NCI-H1092 (cell line): ENCODE measurements at regions not wholly inside any gene's neighbourhood (a gene's known extent, or its start where the extent isn't known, plus 50 kb on each side); places are given as distances from the start of the nearest gene placed in this dataset.

Source experiments
- DNase-seq: peaks from one replicate; lab custom pipeline; 2025; lab: John Stamatoyannopoulos, UW

DNA sequence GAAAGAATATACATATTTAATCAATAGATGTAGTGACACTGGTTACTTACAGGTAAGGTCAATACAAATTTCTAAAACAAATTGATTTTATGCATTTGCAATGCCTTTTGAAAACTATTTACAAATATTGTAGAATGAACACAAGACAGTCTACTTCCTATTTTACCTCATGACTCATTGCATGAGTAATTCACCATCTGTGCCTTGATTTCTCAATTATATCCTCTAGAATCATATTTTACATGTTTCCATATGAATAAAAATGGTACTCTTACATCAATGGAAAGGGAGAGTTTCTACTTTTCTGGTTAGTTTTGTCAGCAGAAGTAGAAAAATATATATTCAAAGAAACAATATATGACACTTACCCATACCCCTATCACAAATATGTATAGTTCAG, 203.8 kb upstream of the CDH7 start:
- DNase-seq, result no peak

DNA sequence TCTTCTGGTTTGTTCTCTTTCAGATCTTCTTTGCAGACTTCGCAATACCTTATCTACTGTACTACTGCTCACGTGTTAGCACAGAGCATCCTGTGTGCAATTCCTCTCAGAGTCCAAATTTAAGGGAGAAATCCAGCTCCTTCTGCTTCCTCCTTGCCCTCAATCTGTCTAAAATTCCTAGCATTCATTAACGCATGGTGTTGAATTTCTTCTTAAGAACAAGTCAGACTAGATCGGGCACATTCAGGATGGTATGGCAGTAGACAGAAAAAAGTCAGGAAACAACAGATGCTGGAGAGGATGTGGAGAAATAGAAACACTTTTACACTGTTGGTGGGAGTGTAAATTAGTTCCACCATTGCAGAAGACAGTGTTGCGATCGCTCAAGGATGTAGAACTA, 206.1 kb upstream of the CDH7 start:
- no peak for DNase-seq

DNA sequence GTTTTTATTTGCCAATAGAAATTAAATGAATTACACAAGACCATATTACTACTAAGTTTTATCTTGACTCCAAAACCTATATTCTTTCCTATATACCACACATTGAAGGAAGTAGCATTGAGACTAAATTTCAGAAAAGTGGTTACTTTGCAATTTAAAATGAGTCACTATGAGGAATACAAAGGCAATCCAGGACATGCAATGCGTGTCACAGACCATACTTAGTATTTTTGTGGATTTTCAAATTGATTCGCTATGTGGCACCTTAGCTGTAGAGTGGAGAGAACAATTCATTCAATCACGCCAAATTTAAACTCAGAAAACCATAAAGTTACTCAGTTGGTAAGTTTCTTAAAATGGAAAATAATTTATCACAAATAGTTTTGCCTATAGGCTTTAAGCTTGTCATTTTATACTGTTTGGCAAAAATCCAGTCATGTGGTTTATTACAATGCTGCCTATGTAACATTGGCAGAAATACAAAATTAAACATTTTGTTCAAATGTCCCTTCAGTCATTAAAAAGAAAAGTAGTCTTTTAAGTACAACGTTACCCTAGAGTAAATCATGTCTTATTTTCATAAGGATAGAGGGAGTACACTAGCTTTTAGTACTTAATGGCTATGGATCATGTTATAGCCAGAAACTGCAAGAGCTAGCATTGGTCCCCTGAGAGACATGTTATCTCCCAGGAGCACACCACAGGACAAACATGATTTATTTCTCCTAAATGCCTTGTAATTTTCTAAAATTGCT, 222.8 kb upstream of the CDH7 start:
- DNase-seq, result peak; percentile 69

DNA sequence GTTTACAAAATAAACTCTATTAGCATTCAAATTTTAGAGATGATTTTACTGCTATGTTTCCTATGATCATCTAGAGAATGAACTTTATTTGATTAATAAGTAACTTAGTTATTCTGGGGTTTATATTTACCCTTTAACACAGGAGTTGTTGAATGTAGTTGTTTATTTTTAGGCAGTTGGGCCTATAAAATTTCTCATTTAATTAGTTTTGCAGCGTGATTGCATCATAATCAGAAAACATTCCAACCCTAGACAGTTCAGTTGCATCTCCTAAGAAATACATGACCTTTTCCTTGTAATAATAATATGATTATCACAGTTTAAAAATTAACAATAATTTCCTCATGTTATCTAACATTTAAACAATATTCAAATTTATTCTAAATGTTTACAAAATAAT, 224.7 kb upstream of the CDH7 start:
- no peak for DNase-seq

DNA sequence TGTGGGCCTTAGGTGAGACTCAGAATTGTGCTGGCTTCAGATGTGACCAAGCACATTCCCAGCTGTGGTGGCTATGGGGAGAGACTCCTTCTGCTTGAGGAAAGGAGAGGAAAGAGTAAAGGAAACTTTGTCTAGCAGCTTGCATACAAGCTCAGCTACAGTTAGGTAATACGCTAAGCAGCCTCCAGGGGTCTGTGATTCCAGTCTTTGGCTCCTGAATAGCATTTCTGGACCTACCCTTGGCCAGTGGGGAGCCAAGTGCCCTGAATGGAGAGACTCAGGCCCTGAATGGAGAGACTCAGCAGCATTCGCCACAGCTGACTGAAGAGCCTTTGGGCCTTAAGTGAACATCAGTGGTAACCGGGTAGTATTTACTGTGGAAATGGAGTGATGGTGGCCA, 227.4 kb upstream of the CDH7 start:
- DNase-seq, result no peak

DNA sequence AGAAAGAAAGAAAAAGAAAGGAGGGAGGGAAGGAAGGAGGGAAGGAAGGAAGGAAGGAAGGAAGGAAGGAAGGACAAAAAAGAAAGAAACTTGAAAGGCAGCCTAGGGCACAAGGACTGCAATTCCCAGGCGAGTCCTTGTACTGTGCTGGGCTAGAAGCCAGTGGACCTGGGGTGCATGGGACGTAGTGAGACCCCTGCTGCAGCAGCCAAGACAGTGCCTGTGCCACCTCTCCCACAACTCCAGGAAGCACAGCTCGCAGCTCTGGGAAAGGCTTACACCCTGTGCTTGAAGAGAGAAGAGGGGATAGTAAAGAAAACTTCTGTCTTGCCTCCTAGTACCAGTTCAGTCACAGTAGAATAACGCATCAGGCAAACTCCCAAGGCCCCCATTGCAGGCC, 227.9 kb upstream of the CDH7 start:
- no peak for DNase-seq

DNA sequence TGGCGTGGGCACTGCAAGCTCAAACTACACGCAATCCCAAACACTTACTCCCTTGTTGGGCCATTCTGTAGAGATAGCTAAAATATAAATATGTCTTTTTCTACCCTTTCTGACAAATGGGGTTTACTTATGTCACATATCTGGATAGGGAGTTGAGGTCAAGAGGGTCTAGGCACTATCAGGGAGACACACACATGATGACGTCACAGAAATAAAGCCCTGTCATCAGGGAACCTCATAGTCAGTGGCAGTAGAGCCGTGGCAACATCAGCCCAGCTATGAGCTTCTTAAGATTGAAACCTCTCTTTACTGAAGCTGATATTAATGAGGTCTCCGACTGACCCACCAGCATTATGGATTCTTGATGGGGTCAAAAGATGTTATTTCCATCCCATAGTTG, 234.6 kb upstream of the CDH7 start:
- no peak for DNase-seq

DNA sequence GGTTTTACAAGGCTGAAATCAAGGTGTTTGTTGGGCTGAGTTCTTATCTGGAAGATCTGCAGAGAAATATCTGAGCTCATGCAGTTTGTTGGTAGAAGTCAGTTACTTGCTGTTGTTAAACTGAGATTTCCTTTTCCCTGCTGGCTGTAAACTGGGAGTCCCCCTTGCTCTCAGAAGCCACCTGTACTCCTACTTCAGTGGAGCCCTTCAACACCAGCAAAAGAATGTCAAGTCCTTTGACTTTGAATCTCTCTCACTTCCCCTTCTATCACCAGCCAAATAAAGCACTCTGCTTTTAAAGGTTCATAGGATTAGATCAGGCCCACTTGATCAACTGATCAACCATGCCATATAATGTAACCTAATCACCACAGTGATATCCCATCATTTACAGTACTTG, 252.2 kb upstream of the CDH7 start:
- no peak for DNase-seq

DNA sequence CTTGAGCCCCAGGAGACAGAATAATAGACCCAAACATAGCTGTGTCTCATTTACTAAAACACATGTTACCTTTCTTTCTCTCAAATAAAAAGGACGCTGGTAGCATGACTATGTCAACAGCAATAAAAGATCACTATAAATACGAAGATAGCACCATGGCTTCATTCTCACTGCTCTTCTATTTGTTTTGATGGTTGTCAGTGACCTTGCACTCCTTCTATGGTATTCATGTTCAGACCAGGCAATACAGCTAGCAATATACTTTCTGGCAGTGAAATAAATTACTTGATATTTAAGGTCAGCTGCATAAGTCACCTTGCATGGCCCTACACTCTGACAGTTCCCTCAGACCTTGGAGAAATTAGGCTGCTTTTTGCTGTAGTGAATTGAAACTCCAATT, 263.2 kb upstream of the CDH7 start:
- peak; percentile 17 for DNase-seq

DNA sequence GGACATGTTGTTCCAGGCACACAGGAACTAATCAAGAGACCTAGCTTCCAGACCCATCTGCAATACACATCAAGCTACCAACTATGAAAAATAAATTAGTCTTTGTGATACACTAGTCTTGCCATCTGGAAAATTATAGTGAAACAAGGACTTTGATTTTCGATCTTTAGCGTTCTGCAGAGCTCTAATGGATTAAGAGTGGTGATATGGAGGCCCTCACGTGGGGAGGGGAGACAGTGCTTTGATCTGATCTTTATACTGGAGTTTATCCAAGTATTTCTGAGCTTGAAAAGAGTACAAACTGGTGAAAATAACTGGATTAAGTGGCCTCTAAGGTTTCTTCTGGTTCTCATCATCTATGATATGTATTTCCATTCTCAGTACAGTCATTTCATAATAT, 273.4 kb upstream of the CDH7 start:
- no peak for DNase-seq

DNA sequence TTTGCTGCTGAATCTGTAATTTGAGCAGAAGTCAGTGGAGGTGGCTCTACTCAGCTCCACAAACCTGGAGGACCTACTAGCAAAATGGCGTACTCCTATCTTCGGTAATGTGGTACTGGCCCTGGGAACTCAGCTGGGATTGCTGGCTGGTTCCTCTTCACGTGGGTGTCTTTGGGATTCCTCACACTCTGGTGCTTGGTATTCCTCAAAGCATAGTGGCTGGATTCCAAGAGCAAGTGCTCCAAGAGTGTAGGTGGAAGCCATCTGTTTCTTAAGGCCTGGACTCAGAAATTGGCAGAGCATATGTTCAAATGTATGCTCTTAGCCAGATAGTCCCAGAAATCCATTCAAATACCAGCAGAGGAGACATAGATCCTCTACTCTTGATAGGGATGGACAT, 281.9 kb upstream of the CDH7 start:
- no peak for DNase-seq

DNA sequence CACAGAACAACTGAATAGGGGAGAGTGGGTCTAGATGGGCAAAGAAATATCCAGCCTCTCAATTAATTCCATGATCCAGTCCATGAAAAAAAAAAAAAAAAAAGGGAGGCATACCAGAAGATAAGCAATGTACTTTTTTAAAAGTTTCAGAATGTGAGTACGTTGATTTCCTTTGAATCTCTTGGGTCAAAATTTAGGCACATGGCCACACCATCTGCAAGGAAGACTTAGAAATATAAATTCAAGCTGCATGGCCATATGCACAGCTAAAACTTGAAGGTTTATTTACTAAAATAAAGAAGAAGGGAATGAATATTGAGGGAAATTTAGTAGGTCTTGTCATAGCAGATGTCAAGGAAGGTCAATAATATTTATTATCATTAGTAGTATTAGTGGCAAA, 286.5 kb upstream of the CDH7 start:
- DNase-seq, result no peak

DNA sequence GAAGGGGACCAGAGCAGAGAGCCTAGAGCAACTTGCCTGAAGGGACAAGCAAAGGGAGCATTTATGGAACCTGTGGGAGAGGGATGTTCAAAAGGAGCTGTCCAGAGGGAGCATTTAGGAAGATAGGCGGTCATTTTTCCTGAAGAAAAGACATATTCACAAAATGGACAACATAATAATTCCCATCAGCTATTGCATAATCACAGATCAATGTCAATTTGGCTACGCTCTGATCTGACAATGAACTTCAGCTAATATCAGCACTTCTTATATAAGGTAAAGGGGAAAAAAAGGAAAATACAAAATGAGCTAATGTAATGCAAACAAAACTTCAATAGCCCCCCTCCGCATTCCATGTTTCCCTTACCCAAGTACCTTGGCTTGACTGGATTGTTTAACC, 291.1 kb upstream of the CDH7 start:
- no peak for DNase-seq

DNA sequence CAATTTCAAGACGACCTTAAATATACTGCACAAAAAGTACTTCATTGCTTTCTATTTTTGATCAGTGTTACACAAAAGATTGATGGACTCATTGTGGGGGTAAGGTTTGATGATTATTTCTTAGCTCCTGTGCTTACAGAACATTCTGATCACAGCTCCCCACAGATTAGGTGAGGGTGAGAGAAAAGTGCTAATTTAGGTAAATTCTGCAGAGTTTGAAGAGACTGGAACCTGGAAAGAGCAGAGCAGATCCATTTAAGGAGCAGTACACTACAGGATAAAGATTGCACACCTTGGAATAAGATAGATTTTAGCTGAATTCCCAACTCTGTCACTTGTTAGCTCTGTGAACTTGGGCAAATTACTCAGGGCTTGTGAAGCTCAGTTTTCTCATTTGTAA, 291.9 kb upstream of the CDH7 start:
- no peak for DNase-seq

DNA sequence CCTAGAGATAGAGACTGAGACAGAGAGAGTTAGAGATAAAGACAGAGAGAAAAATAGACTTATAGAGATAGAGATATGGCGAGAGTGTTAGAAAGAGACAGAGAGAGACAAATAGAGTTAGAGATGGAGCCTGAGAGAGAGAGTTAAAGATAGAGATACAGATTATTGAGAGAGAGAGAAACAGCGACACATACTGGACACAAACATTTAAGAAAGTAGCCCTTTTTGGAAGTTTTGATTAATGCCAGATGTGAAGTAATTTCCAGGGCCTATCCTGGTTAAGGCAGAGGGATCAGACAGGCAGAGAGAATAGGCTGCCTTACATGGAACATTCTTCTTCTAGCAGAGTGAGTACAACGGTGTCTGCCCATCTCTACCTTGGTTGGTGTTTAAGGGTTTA, 311.6 kb upstream of the CDH7 start:
- no peak for DNase-seq

DNA sequence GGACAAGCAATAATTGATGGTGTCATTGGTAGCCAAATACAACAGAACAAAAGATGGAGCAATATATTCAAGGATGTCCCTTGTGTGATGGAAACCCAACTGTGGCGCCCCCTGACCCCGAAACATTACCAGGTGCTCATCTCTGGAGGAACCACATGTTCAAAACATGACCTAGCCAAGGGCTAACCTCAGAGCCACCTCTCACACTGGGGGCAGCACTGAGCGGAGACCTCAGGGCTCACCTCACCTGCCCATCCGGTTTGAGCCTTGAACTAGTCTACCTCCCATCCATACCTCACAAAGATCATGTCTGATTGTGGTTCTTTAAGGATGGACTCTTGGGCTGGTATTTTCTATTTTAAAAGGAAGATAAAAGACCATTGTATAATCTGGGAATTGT, 314.4 kb upstream of the CDH7 start:
- DNase-seq, result no peak

DNA sequence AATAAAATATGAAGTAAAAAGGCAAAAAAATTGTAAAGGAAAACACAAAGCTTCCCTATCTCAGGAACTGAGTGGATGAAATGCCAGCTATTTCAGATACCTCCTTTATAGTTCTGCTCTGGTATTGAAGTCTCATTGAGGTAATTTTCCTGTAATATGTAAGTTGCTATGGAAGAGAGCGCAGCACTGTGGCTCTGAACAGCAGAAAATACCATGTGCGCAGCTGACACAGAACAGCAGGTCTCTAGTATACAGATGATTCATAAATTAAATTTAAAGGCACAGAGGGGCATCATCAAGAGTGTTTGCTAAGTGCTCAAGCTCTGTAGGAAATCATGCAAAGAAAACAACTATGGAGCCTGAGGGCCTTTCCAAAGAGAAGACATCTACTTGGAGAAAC, 315.3 kb upstream of the CDH7 start:
- no peak for DNase-seq

DNA sequence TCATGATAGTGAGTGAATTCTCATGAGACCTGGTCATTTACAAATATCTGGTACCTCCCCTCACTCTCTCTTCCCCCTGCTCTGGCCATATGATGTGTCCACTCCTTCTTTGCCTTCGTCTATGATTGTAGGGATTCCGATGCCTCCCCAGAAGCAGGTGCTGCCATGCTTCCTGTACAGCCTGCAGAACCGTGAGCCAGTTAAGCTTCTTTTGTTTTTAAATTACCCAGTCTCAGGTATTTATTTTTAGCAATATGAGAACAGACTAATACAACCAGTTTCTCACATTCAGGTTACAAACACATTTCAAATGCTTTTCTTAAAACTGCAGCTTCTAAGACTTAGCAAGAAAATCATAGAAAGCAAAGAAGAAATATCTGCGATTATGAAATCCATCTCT, 321.2 kb upstream of the CDH7 start:
- no peak for DNase-seq

DNA sequence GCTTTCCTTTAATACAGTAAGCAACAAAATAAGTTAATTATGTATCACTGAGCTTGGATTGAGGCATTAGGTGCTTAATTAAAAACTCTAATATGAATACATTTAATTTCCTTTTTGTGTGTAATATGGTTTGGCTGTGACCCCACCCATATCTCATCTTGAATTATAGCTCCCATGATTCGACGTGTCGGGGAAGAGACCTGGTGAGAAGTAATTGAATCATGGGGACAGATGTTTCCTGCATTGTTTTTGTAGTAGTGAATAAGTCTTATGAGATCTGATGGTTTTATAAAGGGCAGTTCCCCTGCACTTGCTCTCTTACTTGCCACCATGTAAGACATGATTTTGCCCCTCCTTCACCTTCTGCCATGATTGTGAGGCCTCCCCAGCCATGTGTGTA, 325.4 kb upstream of the CDH7 start:
- DNase-seq, result no peak

DNA sequence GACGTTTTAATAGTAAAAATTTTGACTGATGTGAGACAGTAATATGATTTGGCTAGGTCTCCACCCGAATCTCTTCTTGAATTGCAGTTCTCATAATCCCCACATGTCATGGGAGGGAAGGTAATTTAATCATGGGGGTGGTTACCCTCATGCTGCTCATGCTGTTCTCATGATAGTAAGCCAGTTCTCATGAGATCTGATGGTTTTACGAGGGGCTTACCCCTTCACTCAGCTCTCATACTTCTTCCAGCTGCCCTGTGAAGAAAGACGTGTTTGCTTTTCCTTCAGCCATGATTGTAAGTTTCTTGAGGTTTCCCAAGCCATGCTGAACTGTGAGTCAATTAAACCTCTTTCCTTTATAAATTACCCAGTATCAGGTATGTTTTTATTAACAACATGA, 327.0 kb upstream of the CDH7 start:
- DNase-seq, result no peak

DNA sequence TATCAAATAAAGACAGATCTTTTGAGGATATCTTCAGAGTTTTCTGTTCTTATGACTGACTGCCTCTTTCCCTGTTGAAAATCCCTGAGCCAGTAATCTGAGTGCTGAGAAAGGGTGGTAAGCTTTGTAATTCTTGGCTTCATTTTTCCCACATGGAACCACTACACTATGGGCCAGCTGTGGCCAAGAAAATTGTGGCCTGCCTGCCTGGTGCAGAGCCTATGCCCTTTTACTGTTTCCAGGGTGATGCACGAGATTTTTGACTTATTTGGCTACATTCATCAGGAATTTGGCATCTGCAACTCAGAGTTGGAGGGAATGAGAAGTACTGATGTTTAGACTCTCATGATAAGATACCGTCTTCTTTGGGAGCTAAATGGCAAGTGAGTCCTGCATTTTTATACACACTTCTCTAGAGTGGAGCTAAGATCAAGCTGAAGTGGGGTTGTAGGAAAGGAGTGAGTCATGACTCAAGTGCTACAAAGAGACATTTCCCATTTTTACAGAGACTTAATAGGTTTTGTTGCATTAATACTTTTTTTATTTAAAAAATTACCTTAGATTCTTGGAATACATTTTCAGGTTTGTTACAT, 328.2 kb upstream of the CDH7 start:
- DNase-seq, result no peak

DNA sequence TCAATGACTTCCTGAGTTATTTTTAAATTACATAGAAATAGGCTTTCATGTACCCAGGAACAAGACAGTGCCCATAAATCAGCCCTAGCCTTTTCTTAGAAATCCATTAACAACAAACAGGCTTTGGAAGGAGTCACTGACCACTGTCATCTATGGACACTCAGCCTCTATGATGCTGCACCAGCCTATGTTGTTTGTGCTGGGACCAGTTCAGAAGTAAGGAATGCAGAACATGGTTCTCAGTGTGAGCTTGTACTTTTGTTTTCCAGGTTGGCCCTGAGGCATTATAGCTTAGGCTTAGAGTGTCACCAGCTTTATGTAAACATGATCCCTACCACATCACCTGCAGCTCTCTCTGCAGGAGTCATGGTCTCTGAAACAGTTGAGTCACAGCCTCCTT, 335.7 kb upstream of the CDH7 start:
- no peak for DNase-seq

DNA sequence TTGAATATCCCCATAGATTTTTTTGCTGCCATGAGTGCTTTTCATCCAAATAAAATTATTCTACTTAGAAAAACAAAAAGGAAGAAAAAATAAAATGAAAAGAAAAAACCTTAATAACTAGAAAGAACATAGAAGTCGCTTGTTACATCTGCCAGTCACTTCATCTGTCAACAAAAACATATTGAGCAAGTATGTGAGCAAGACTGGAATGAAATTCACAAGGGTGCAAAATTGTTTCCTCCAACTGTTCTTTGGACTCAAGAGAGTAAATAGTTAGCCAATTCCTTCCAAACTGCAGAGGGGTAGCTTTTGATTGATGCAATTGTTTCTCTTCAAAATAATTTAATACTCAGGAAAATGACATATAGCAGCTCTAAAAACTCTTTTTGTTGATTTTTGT, 336.3 kb upstream of the CDH7 start:
- DNase-seq, result no peak

DNA sequence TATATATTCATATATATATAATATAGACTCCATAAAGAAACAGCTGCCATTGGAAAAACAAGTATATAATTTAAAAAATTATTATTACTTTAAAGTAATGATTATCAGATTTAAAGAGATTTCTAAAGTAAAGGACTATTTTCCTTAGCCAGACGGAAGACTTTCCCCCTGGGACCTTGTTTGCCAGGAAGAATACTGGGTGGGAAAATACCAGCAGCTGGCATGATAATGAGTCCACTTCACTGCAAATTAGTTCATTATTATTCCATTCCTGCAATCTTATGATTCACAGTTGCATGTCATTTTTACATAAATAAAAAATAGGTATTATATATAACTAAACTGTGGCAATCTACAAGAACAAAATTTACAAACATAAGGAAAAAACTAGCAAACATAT, 339.8 kb upstream of the CDH7 start:
- peak; percentile 31 for DNase-seq
